SK-N-SH treated with all-trans-retinoic acid at 6 μM for 48 hours (cell line): ENCODE measurements at regions not wholly inside any gene's neighbourhood (a gene's known extent, or its start where the extent isn't known, plus 50 kb on each side); places are given as distances from the start of the nearest gene placed in this dataset.

Experiments used
- CSDC2 ChIP-seq: fragments of 250-450 bp; sonication (Bioruptor Pico); IDR thresholded peaks from 2 replicates; pipeline ENCODE4 v1.5.0; 2020; ENCODE audit warnings: mild to moderate bottlenecking, moderate library complexity
- GLIS3 ChIP-seq: fragments of 250-450 bp; sonication (Bioruptor Pico); IDR thresholded peaks from 2 replicates; pipeline ENCODE4 v1.5.0; 2020; ENCODE audit warnings: mild to moderate bottlenecking, moderate library complexity
- ISL1 ChIP-seq: fragments of 250-450 bp; sonication (Bioruptor Pico); IDR thresholded peaks from 2 replicates; pipeline ENCODE4 v2.1.2; 2022; ENCODE audit warnings: mild to moderate bottlenecking, moderate library complexity
- PPARA ChIP-seq: fragments of 250-450 bp; sonication (Bioruptor Pico); IDR thresholded peaks from 2 replicates; pipeline ENCODE4 v1.5.0; 2020; ENCODE audit warnings: mild to moderate bottlenecking, borderline replicate concordance
- RARB ChIP-seq: fragments of 250-450 bp; sonication (Bioruptor Pico); IDR thresholded peaks from 2 replicates; pipeline ENCODE4 v1.8.0; 2021; ENCODE audit warnings: mild to moderate bottlenecking, moderate library complexity
- ZFP30 ChIP-seq: fragments of 450-650 bp; formaldehyde crosslinking; IDR thresholded peaks from 2 replicates; pipeline ENCODE4 v1.5.0; 2022; ENCODE audit warnings: mild to moderate bottlenecking, moderate library complexity
- ZNF70 ChIP-seq: fragments of 450-650 bp; formaldehyde crosslinking; IDR thresholded peaks from 2 replicates; pipeline ENCODE4 v1.5.0; 2020; ENCODE audit warnings: mild to moderate bottlenecking, moderate library complexity
- TF ChIP-seq, protein P1 (sequence below): fragments of 250-450 bp; sonication (Bioruptor Pico); IDR thresholded peaks from 2 replicates; pipeline ENCODE4 v1.8.0; 2020; ENCODE audit warnings: mild to moderate bottlenecking, moderate library complexity, borderline replicate concordance

DNA sequence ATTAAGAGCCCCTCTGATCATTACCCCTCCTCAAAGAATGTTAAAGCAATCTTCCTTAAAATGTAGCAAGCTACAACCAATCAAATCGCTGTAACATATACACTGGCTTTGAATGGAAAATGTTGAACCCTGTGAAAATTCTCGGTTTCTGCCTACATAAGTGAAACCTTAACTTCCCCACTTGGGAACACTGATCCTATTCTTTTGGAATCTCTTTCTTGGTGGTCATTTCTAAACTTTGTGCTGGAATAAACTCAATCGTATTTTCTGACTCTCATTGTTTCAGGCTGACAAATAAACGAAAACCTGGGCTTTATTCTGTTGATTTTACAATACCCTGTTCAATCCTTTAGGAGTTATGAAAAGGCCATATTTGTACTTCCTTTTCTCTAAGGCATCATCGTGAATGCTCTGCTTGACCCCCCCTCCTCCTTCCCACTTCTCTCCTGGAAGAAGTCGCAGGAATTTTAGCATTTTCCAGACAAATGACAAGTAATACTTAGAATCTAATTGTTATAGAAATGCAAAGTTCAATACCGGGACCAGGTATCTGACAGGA, 155.1 kb upstream of the FAM13C start:
- no peak for TF ChIP-seq RARB (CRISPR knock-in tag)
- TF ChIP-seq ZNF70 (CRISPR knock-in tag) = no peak
- TF ChIP-seq ZFP30 (CRISPR knock-in tag) = no peak
- no peak for TF ChIP-seq CSDC2
- TF ChIP-seq PPARA (CRISPR knock-in tag) = no peak
- TF ChIP-seq ISL1 = no peak
- TF ChIP-seq, protein P1, sequence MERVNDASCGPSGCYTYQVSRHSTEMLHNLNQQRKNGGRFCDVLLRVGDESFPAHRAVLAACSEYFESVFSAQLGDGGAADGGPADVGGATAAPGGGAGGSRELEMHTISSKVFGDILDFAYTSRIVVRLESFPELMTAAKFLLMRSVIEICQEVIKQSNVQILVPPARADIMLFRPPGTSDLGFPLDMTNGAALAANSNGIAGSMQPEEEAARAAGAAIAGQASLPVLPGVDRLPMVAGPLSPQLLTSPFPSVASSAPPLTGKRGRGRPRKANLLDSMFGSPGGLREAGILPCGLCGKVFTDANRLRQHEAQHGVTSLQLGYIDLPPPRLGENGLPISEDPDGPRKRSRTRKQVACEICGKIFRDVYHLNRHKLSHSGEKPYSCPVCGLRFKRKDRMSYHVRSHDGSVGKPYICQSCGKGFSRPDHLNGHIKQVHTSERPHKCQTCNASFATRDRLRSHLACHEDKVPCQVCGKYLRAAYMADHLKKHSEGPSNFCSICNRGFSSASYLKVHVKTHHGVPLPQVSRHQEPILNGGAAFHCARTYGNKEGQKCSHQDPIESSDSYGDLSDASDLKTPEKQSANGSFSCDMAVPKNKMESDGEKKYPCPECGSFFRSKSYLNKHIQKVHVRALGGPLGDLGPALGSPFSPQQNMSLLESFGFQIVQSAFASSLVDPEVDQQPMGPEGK (CRISPR knock-in tag) = no peak
- no peak for TF ChIP-seq GLIS3
